Neural cell (in vitro differentiated cells): ENCODE measurements at regions not wholly inside any gene's neighbourhood (a gene's known extent, or its start where the extent isn't known, plus 50 kb on each side); places are given as distances from the start of the nearest gene placed in this dataset.

Experiments
- H2AFZ ChIP-seq: fragments of 200-600, 300-800 bp; sonication (generic), shearing (Covaris generic); 2 replicates; pipeline ENCODE4 v1.6.0; 2014; ENCODE audit warnings: low read depth, mild to moderate bottlenecking, antibody characterized with exemption, low read length, moderate library complexity
- H3F3A ChIP-seq: fragments of 200-600 bp; shearing (Covaris generic); 2 replicates; pipeline ENCODE4 v1.6.1; 2016; ENCODE audit warnings: mild to moderate bottlenecking, moderate library complexity, mixed read lengths, antibody characterized with exemption, low read length; ENCODE audit not compliant: insufficient read depth, poor library complexity, severe bottlenecking
- H3K27ac ChIP-seq: fragments of 200-600, 300-800 bp; sonication (generic), shearing (Covaris generic); 2 replicates; pipeline ENCODE4 v1.5.1; 2014; ENCODE audit warnings: mild to moderate bottlenecking, low read length, moderate library complexity
- H3K27me3 ChIP-seq: fragments of 300-800, 200-600 bp; sonication (generic), shearing (Covaris generic); 2 replicates; pipeline ENCODE4 v1.6.0; 2014; ENCODE audit warnings: mild to moderate bottlenecking, low read depth, low read length, moderate library complexity; ENCODE audit not compliant: insufficient read depth
- H3K36me3 ChIP-seq: fragments of 300-800, 200-600 bp; sonication (generic), shearing (Covaris generic); 2 replicates; pipeline ENCODE4 v1.5.1; 2014; ENCODE audit warnings: mild to moderate bottlenecking, antibody characterized with exemption, low read length, moderate library complexity; ENCODE audit not compliant: insufficient read depth
- H3K4me2 ChIP-seq: fragments of 300-800, 200-600 bp; sonication (generic), shearing (Covaris generic); 2 replicates; pipeline ENCODE4 v1.6.0; 2014; ENCODE audit warnings: mild to moderate bottlenecking, low read length
- H3K4me3 ChIP-seq: fragments of 300-800, 200-600 bp; sonication (generic), shearing (Covaris generic); 2 replicates; pipeline ENCODE4 v1.5.1; 2014; ENCODE audit warnings: mild to moderate bottlenecking, low read length, moderate library complexity
- H3K79me2 ChIP-seq: fragments of 200-600 bp; shearing (Covaris generic); replicated peaks from 2 replicates; pipeline ENCODE4 v1.6.0; 2014; ENCODE audit warnings: mild to moderate bottlenecking, low read length, moderate library complexity; ENCODE audit not compliant: insufficient read depth
- H3K9ac ChIP-seq: fragments of 300-800, 200-600 bp; sonication (generic), shearing (Covaris generic); 2 replicates; pipeline ENCODE4 v1.6.1; 2016; ENCODE audit warnings: mild to moderate bottlenecking, low read length, mixed read lengths
- H3K9me2 ChIP-seq: fragments of 200-600 bp; shearing (Covaris generic); 2 replicates; pipeline ENCODE4 v1.6.1; 2016; ENCODE audit warnings: mild to moderate bottlenecking, low read length, mixed read lengths; ENCODE audit not compliant: insufficient read depth
- H3K9me3 ChIP-seq: fragments of 200-600, 300-800 bp; sonication (generic), shearing (Covaris generic); 2 replicates; pipeline ENCODE4 v1.6.1; 2016; ENCODE audit warnings: mild to moderate bottlenecking, mixed run types, low read length, moderate library complexity, mixed read lengths
- H4K20me1 ChIP-seq: fragments of 200-600 bp; shearing (Covaris generic); 2 replicates; pipeline ENCODE4 v1.6.1; 2016; ENCODE audit warnings: mild to moderate bottlenecking, mixed run types; ENCODE audit not compliant: insufficient read depth
- CTCF ChIP-seq: fragments of 450-650 bp; IDR thresholded peaks from 2 replicates; pipeline ENCODE4 v1.5.1; 2014; ENCODE audit warnings: antibody characterized with exemption, mild to moderate bottlenecking, moderate library complexity; ENCODE audit not compliant: poor library complexity, severe bottlenecking
- EP300 ChIP-seq: fragments of 450-650 bp; conservative IDR thresholded peaks from 2 replicates; pipeline ENCODE4 v1.6.1; 2014; ENCODE audit warnings: antibody characterized with exemption, mild to moderate bottlenecking, moderate library complexity; ENCODE audit not compliant: poor library complexity, severe bottlenecking
- EZH2 ChIP-seq: fragments of 200-600, 300-800 bp; shearing (Covaris generic), sonication (generic); IDR thresholded peaks from 2 replicates; pipeline ENCODE4 v1.6.1; 2014; ENCODE audit warnings: antibody characterized with exemption, low read length, borderline replicate concordance, mild to moderate bottlenecking; ENCODE audit not compliant: insufficient read depth, poor library complexity, severe bottlenecking
- MXI1 ChIP-seq: fragments of 450-650 bp; conservative IDR thresholded peaks from 2 replicates; pipeline ENCODE4 v1.6.1; 2014; ENCODE audit warnings: antibody characterized with exemption, mild to moderate bottlenecking; ENCODE audit not compliant: poor library complexity, severe bottlenecking
- POLR2AphosphoS5 ChIP-seq: IDR thresholded peaks from 2 replicates; pipeline ENCODE4 v1.6.1; 2012
- RAD21 ChIP-seq: fragments of 450-650 bp; conservative IDR thresholded peaks from 2 replicates; pipeline ENCODE4 v1.6.1; 2014; ENCODE audit warnings: antibody characterized with exemption, mild to moderate bottlenecking, moderate library complexity
- REST ChIP-seq: IDR thresholded peaks from 2 replicates; pipeline ENCODE4 v1.6.1; 2012; ENCODE audit warnings: borderline replicate concordance
- SMC3 ChIP-seq: fragments of 450-650 bp; conservative IDR thresholded peaks from 2 replicates; pipeline ENCODE4 v1.6.1; 2014; ENCODE audit warnings: antibody characterized with exemption, mild to moderate bottlenecking, moderate library complexity; ENCODE audit not compliant: poor library complexity
- TAF1 ChIP-seq: IDR thresholded peaks from 2 replicates; pipeline ENCODE4 v1.6.1; 2012; ENCODE audit warnings: low read depth

- no peak overlapping the region for H3K9ac ChIP-seq
- no peaks in the 10 kb centered on the region for H3K9me2 ChIP-seq
- no peak for TF ChIP-seq EZH2
- no peak for TF ChIP-seq CTCF
- TF ChIP-seq EP300, result no peak
- TF ChIP-seq SMC3, result no peak
- no peak for TF ChIP-seq MXI1
- no peak for TF ChIP-seq TAF1
- TF ChIP-seq POLR2AphosphoS5, result no peak
- TF ChIP-seq RAD21, result no peak
- TF ChIP-seq REST, result no peak
- H3K9me3 ChIP-seq, result no peaks in the 10 kb centered on the region
- H3K36me3 ChIP-seq, result no peaks in the 10 kb centered on the region
- no peak overlapping the region for H2AFZ ChIP-seq
- H3F3A ChIP-seq, result no peaks in the 10 kb centered on the region
- H3K27ac ChIP-seq, result no peak overlapping the region
- H3K4me2 ChIP-seq, result no peak overlapping the region
- H4K20me1 ChIP-seq, result no peaks in the 10 kb centered on the region
- H3K27me3 ChIP-seq, result no peaks in the 10 kb centered on the region
- no peaks in the 10 kb centered on the region for H3K79me2 ChIP-seq
- no peak overlapping the region for H3K4me3 ChIP-seq
Measured at GRCh38 chr3:161694682-161695564, 198.3 kb downstream of the OTOL1 start.

GRCh38 chr3:161695811-161696210 lies 199.2 kb downstream of the OTOL1 start:
- Histone ChIP-seq H3K9me2 (no peaks in the 10 kb centered on the region), H4K20me1 (no peaks in the 10 kb centered on the region), H3F3A (no peaks in the 10 kb centered on the region), H3K79me2 (no peaks in the 10 kb centered on the region), H3K36me3 (no peaks in the 10 kb centered on the region), H3K4me3 (no peak overlapping the region), H3K4me2 (no peak overlapping the region), H3K27me3 (no peaks in the 10 kb centered on the region), H2AFZ (no peak overlapping the region), H3K9me3 (no peaks in the 10 kb centered on the region), H3K9ac (no peak overlapping the region), H3K27ac (no peak overlapping the region)
- TF ChIP-seq REST, result no peak
- no peak for TF ChIP-seq POLR2AphosphoS5
- no peak for TF ChIP-seq MXI1
- no peak for TF ChIP-seq CTCF
- no peak for TF ChIP-seq EP300
- TF ChIP-seq TAF1, result no peak
- no peak for TF ChIP-seq EZH2
- TF ChIP-seq RAD21, result no peak
- no peak for TF ChIP-seq SMC3
